Stimulated activated CD4-positive, alpha-beta T cell treated with anti-CD3 and anti-CD28 coated beads, Interleukin-15, amount 100 ng/mL, for 1 hour (primary cell): ENCODE measurements at regions not wholly inside any gene's neighbourhood (a gene's known extent, or its start where the extent isn't known, plus 50 kb on each side); places are given as distances from the start of the nearest gene placed in this dataset.

Experiments
- DNase-seq, 2 donors: peaks; one replicate each; pipeline ENCODE4 v3.0.0-alpha.2; 2020; ENCODE audit warnings: low read depth in 1 of 2, low spot score in 1 of 2

DNA sequence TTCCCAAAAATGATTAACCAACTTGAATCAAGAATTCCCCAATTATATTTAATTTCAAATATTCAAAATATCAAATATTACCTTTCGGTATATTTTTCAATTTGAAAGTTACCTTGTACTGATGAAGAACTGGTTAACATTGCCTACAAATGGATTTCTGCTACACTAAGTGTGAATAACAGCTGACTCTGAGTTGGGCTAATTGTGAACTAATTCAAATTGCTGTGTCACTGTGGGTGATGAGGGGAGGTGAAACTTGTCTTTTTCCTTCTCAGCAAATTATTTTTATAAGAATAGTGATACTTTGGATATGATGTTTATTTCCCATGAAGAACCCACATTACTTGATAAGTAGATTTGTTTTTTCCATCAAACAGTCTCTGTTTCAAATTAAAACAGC lies 103.4 kb upstream of the RPS23 start:
- no peak for DNase-seq

GRCh38 chr5:82376307-82376706 lies 98.2 kb upstream of the RPS23 start:
- no peak for DNase-seq

DNA sequence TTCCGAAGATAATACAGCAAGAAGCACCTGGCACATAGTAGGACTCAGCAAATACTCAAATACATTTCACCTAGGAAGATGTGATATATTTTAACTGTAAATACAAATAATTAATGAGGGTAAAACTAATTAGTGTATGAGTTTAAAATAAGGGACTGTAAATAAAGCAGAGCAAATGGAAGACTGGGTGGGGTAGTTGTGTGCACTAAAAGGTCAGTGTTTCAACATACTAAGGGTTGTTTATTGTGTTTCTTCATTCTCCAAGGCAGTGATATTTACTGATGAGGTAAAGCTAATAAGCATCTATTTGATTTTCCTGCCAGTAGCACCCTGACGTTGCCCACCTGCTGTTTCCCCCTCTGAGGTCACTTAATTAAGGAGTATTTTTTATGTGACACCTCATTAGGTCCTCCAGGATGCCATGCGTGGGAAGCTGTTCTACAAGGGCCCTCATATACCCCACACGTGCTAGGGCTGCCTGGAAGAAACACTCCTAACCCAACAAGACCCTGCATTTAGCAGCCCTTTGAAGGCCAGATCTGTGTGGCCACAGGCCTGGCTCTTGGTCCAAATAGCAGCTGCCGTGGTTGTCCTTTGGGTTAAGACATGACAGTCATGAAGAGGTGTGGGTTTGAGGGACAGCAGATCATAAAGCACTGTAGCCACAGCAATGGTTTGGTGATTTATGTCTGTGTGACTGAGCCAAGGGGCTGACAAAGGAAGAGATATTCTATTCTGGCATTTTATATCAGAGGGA lies 97.5 kb upstream of the RPS23 start:
- no peak for DNase-seq

DNA sequence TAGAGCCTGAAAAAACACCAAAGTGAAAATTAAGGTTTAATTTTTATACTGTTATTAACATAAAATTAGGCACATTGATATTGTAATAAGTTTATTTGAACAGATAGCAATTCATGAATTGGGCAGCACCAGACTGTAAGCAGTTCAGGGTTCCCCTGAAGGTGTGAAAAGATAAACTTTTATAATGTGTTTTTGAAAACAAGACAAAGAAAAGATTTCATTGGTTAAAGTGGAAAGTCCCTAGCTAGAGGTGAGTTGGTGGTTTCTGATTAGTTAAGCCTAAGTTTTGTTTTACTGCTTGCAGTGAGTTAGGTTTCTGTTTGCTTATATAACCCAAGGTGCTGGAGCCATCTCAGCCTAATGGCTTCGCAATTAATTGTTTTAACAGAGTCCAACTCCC lies 96.5 kb upstream of the RPS23 start:
- DNase-seq: no peak

- no peak for DNase-seq
These were observed 89.8 kb upstream of the RPS23 start for GRCh38 chr5:82367930-82368329.

DNA sequence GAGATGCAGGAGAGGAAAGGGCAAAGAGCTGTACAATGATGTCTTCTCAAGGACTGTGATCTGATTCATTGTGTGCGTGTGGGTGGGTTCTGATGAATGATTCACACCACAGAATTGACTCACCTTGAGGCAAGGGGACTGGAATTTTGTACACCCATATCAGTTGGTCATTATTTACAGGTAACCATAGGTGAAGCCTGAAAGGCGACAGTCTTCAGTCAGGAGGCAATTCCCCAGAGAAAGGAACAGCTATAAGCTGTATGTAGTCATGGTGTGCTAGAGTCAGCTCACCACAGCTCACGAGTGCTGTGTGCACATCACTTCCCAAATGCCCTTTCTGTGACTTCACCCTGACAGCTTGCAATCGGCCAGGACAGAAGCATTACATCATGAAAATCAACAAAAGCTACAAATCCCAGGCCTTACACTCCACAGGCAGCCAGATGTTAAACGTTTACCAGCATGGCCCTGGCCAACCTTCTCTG lies 87.6 kb upstream of the RPS23 start:
- no peak for DNase-seq

GRCh38 chr5:82365026-82365425 lies 86.9 kb upstream of the RPS23 start:
- DNase-seq: no peak

GRCh38 chr5:82364497-82364896 lies 86.3 kb upstream of the RPS23 start:
- no peak for DNase-seq

DNA sequence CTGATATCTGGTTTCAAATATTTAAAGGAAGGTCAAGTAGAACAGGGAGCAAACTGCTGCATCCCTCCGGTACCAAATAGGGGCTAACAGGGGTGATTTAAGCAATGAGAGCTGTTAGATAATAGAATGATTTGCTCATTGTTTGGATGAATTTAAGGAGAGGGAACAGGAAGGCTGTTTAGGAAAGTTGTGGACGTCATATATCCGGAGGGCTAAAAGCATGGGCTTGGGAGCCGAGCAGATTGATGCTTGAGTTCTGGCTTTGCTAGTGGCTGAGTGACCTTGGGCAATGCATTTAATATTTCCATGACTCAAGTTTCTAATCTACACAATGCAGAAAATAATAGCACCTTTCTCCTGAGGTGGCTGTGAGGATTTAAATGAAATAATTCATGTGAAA lies 85.4 kb upstream of the RPS23 start:
- no peak for DNase-seq

DNA sequence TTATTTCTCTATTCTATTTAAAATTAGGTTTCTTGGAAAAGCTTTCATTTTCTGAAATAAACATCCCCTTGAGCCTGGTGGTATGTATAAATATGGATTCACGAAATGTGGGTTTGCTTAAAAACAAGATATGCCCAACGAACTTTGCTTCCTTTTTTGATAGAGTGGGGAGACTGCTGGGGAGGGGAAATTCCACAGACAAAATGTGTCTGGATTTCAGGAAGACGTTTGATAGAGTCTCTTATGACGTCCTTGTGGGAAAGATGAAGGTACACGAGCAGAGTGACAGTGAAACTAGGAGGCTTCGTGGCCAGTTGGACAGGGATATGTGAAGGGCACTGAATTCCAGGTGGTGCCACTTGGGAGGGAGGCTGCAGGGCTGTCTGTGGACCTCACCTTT lies 84.5 kb upstream of the RPS23 start:
- no peak for DNase-seq

DNA sequence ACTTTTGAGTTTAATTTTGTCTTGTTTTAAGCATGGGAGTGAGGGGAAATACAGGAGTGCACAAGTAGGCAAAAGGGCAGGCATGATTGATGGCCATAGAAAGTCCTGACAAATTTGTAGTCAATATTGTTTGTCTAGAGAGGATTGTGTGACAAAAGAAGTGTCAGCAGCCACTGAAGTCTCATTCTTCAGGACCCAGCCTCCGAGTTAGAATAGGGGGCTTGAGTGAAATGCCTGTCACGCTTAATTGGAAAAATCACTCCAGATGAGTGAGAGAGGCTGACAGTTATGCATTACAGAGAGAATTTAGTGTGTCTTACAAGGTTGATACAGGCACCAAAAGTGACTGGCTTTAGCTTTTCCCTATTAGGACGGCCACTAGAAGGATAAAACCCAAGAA lies 81.9 kb upstream of the RPS23 start:
- DNase-seq: no peak

DNA sequence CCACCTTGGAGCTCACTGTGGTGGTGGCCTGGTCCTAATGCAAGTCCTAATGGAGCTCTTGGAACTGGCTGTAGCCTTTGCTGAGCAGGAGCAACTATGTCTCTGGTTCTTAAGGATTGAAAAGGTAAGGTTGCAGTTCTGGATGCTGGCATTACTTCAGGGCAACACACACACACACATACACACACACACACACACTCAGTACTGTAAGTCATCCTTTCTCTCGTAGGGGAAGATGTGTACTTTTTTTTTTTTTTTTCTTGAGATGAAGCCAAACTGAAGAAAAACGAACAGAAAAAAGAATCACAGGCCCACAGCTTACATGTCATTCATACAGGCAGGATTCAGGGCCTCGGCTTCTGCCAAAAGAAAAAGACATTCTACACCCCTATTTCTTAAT lies 81.1 kb upstream of the RPS23 start:
- DNase-seq: no peak

- DNase-seq: no peak
These were observed 80.3 kb upstream of the RPS23 start for GRCh38 chr5:82358457-82358856.

- peak; percentile 28 to 55 for DNase-seq
These were observed 78.9 kb upstream of the RPS23 start for GRCh38 chr5:82356808-82357671.

GRCh38 chr5:82356021-82356420 lies 77.9 kb upstream of the RPS23 start:
- no peak for DNase-seq

DNA sequence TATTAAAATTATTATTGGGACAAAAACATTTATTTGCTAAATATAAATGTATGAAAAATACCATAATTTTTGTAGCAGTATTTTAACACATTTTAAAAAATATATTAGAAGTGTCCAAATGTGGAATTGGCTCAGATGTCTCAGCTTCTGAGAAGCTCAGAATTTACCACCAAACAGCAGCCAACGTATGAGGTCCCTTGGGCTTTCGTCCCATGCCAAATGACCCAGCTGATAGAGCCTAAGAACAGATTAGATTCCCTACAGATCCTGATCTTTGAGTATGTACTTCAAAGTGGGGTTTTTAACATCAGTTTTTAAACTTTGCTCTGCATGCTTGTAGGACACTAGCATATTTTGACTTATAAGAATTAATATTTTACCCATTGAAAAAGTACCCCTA lies 77.3 kb upstream of the RPS23 start:
- no peak for DNase-seq

GRCh38 chr5:82355053-82355452 lies 76.9 kb upstream of the RPS23 start:
- DNase-seq: no peak

GRCh38 chr5:82354543-82354942 lies 76.4 kb upstream of the RPS23 start:
- DNase-seq: no peak

DNA sequence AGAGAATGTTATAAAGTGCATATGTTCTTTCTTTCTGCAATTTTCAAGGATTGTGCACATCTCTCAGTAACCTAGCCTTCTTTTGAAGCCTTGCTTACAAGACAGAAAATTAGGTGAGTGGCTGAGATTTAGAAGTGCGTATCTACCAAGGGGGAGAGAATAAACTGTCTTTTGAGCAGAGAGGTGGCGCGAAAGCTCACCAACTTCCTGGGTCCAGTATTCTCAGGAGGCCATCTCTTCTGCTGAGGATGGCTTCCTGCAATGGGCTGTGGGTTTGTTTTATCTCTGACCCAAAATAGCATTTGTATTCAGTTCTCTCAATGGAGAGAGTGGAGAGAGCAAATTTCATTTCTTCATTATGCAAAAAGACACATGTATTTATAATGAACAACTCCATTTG lies 75.4 kb upstream of the RPS23 start:
- DNase-seq: no peak

GRCh38 chr5:82352146-82352791 lies 74.1 kb upstream of the RPS23 start:
- DNase-seq: no peak

DNA sequence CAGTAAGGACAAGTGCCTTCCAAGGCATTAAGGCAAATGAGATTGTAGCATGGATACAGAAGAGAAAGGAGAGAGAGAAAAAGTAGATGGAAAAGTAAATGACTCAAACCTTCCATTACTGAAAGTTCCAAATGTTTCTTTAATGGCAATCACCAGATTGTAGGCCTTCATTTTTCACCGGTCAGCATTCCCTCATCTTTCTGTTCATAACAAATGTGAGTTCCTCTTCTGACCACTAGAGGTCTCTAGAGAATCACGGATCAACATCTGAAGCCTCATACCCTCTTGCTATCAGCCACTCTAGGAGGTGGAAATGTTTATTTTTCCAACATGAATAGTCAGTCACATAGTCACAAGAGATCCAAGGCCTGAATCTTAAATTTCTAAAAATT lies 73.6 kb upstream of the RPS23 start:
- DNase-seq: no peak

- no peak for DNase-seq
These were observed 73.1 kb upstream of the RPS23 start for GRCh38 chr5:82351297-82351696.
